Naive B cell (primary cell): ENCODE measurements at regions not wholly inside any gene's neighbourhood (a gene's known extent, or its start where the extent isn't known, plus 50 kb on each side); places are given as distances from the start of the nearest gene placed in this dataset.

Experiments
- ATAC-seq, 2 donors: fragments of 150-1000 bp; cut with Tn5 transposase; 2 replicates each; pipeline ENCODE4 v1.10.0; 2021; ENCODE audit warnings: low read depth in 2 of 2, mild to moderate bottlenecking in 2 of 2, moderate library complexity in 2 of 2
- DNase-seq: peaks from one replicate; pipeline ENCODE4 v3.0.0; 2022
- H3K27ac Mint-ChIP-seq, 6 donors: one replicate each; pipeline ENCODE4 v1.8.0; 2020 to 2022; ENCODE audit warnings: mild to moderate bottlenecking in 6 of 6, mixed read lengths in 6 of 6, moderate library complexity in 5 of 6, inconsistent platforms in 2 of 6
- H3K27me3 Mint-ChIP-seq, 3 donors: one replicate each; pipeline ENCODE4 v1.8.0; 2021 to 2022; ENCODE audit warnings: mixed read lengths in 3 of 3, mild to moderate bottlenecking in 1 of 3
- H3K36me3 Mint-ChIP-seq, 2 donors: one replicate each; pipeline ENCODE4 v1.8.0; 2020 to 2022; ENCODE audit warnings: mixed read lengths in 2 of 2, inconsistent platforms in 1 of 2, mild to moderate bottlenecking in 1 of 2
- H3K4me1 Mint-ChIP-seq, 3 donors: one replicate each; pipeline ENCODE4 v1.8.0; 2020 to 2022; ENCODE audit warnings: mixed read lengths in 3 of 3, inconsistent platforms in 1 of 3, mild to moderate bottlenecking in 1 of 3, moderate library complexity in 1 of 3
- H3K4me3 Mint-ChIP-seq, 8 donors: one replicate each; pipeline ENCODE4 v1.8.0; 2020 to 2022; ENCODE audit warnings: mild to moderate bottlenecking in 8 of 8, mixed read lengths in 8 of 8, moderate library complexity in 8 of 8, inconsistent platforms in 2 of 8
- H3K9me3 Mint-ChIP-seq, 7 donors: one replicate each; pipeline ENCODE4 v1.8.0; 2020 to 2022; ENCODE audit warnings: mixed read lengths in 7 of 7, mild to moderate bottlenecking in 5 of 7, inconsistent platforms in 2 of 7, moderate library complexity in 1 of 7

DNA sequence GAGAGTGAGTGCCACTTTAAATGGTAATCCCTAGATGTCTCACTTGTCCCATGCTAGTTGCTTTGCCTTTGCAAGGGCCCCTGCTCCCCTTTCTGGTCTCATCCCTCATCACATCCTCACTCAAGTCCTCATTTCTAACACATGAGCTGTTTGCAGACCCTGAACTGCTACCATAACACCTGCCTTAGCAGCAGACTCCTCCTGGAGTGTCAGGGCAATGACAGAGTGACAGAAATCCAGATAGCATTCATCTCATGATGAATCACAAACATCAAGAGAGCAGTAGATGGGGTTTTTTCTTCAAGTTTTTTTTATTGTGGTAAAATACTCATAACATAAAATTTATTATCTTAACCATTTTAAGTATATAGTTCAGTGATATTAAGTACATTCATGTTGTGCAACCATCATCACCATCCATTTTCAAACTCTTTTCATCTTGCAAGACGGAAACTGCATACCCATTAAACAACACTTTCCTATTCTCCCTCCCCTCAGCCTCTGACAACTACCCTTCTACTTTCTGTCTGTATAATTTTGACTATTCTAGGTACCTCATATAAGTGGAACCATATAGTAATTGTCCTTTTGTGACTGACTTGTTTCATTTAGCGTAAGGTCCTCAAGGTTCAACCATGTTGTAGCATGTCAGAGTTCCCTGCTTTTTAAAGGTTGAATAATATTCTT lies 133.2 kb upstream of the RPS6KA3 start:
- Mint-ChIP-seq H3K27ac (no peak overlapping the region), H3K36me3 (no peaks in the 10 kb centered on the region), H3K27me3 (peaks cover 0 to 9% (median 0%) of the 10 kb centered on the region in 3 donors), H3K9me3 (peaks cover 0 to 6% (median 0%) of the 10 kb centered on the region in 7 donors), H3K4me1 (peaks cover 6 to 8% (median 6%) of the 10 kb centered on the region in 3 donors), H3K4me3 (no peak overlapping the region)
- no peak for DNase-seq
- ATAC-seq, result no peak

- peaks cover 0 to 9% (median 0%) of the 10 kb centered on the region in 3 donors for H3K27me3 Mint-ChIP-seq
- H3K27ac Mint-ChIP-seq, result peak overlapping the region in 1 of 6 donors; percentile 69
- peaks cover 6 to 11% (median 7%) of the 10 kb centered on the region in 3 donors for H3K4me1 Mint-ChIP-seq
- no peak overlapping the region for H3K4me3 Mint-ChIP-seq
- H3K9me3 Mint-ChIP-seq, result peaks cover 0 to 6% (median 0%) of the 10 kb centered on the region in 7 donors
- no peaks in the 10 kb centered on the region for H3K36me3 Mint-ChIP-seq
- DNase-seq, result no peak
- no peak for ATAC-seq
These were observed 130.9 kb upstream of the RPS6KA3 start for GRCh38 chrX:20397587-20397986.

- Mint-ChIP-seq H3K27ac (peak overlapping the region in 2 of 6 donors; percentile 63 to 85), H3K4me1 (peaks cover 6 to 11% (median 7%) of the 10 kb centered on the region in 3 donors), H3K36me3 (no peaks in the 10 kb centered on the region), H3K4me3 (peak overlapping the region in 1 of 8 donors; percentile 50), H3K27me3 (peaks cover 0 to 8% (median 0%) of the 10 kb centered on the region in 3 donors), H3K9me3 (peaks cover 0 to 6% (median 0%) of the 10 kb centered on the region in 7 donors)
- ATAC-seq (no peak), DNase-seq (no peak)
These were observed 127.7 kb upstream of the RPS6KA3 start for GRCh38 chrX:20394451-20394850.

DNA sequence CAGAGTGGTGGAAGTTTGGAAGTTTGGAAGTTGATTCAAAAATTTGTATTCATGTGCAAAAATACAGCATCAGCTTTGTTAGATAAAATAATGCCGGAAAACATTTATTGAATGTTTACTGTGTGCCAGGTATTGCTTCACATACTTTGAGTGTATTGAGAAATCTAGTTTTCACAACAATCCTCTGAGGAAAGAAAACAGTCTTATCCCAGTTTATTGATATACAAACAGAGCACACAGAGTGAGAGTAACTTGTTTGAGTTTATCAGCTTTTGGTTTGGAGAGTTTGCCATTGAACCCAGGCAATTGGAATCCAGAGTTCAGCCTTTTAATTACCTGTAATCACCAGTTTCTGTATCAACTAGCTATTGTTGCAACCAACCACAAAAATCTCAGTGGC lies 127.2 kb upstream of the RPS6KA3 start:
- H3K9me3 Mint-ChIP-seq, result peaks cover 0 to 6% (median 0%) of the 10 kb centered on the region in 7 donors
- peaks cover 6 to 11% (median 7%) of the 10 kb centered on the region in 3 donors for H3K4me1 Mint-ChIP-seq
- no peak for DNase-seq
- ATAC-seq, result no peak
- H3K27me3 Mint-ChIP-seq, result peaks cover 0 to 3% (median 0%) of the 10 kb centered on the region in 3 donors
- peak overlapping the region in 1 of 6 donors; percentile 63 for H3K27ac Mint-ChIP-seq
- H3K4me3 Mint-ChIP-seq, result no peak overlapping the region
- H3K36me3 Mint-ChIP-seq, result no peaks in the 10 kb centered on the region

DNA sequence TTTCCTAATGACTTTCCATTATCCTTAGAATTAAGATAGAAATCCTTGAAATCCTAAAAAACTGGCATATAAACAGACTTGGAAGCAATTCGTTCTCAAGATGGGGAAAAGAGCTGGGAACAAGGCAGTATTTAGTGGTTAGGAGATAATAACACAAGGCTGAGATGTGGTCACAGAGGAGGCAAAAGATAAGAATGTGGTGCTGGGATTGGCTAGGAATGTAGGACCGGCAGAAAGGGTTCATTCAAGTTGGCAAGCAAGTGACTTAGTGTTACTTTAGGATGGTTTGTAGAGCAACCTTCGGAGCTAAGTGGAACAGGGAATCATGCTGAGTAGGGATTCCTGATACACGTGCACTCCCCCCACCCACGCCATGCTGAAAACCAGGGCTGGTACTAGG lies 121.9 kb upstream of the RPS6KA3 start:
- ATAC-seq (no peak), DNase-seq (no peak)
- H3K36me3 Mint-ChIP-seq, result no peaks in the 10 kb centered on the region
- no peaks in the 10 kb centered on the region for H3K27me3 Mint-ChIP-seq
- H3K27ac Mint-ChIP-seq, result no peak overlapping the region
- peaks cover 0 to 3% (median 0%) of the 10 kb centered on the region in 7 donors for H3K9me3 Mint-ChIP-seq
- H3K4me3 Mint-ChIP-seq, result no peak overlapping the region
- no peaks in the 10 kb centered on the region for H3K4me1 Mint-ChIP-seq

- H3K27ac Mint-ChIP-seq, result no peak overlapping the region
- peaks cover 0 to 20% (median 0%) of the 10 kb centered on the region in 3 donors for H3K27me3 Mint-ChIP-seq
- no peaks in the 10 kb centered on the region for H3K4me1 Mint-ChIP-seq
- no peak overlapping the region for H3K4me3 Mint-ChIP-seq
- no peak for DNase-seq
- H3K9me3 Mint-ChIP-seq, result peaks cover 0 to 4% (median 0%) of the 10 kb centered on the region in 7 donors
- ATAC-seq, result no peak
- no peaks in the 10 kb centered on the region for H3K36me3 Mint-ChIP-seq
These were observed 116.8 kb upstream of the RPS6KA3 start for GRCh38 chrX:20383477-20383876.

GRCh38 chrX:20382518-20383297 lies 116.0 kb upstream of the RPS6KA3 start:
- no peak for DNase-seq
- no peaks in the 10 kb centered on the region for H3K36me3 Mint-ChIP-seq

GRCh38 chrX:20382082-20382481 lies 115.4 kb upstream of the RPS6KA3 start:
- ATAC-seq (no peak), DNase-seq (no peak)
- Mint-ChIP-seq H3K36me3 (no peaks in the 10 kb centered on the region), H3K27ac (peak overlapping the region in 1 of 6 donors; percentile 74), H3K27me3 (peaks cover 0 to 20% (median 0%) of the 10 kb centered on the region in 3 donors), H3K4me1 (no peaks in the 10 kb centered on the region), H3K9me3 (peaks cover 0 to 4% (median 0%) of the 10 kb centered on the region in 7 donors), H3K4me3 (no peak overlapping the region)

More at GRCh38 chrX:20382518-20383297, 116.0 kb upstream of the RPS6KA3 start:
- Mint-ChIP-seq H3K4me3 (no peak overlapping the region), H3K27me3 (peaks cover 0 to 20% (median 0%) of the 10 kb centered on the region in 3 donors), H3K4me1 (no peaks in the 10 kb centered on the region), H3K27ac (peak overlapping the region in 2 of 6 donors; percentile 66 to 74), H3K9me3 (peaks cover 0 to 4% (median 0%) of the 10 kb centered on the region in 7 donors)
- no peak for ATAC-seq

DNA sequence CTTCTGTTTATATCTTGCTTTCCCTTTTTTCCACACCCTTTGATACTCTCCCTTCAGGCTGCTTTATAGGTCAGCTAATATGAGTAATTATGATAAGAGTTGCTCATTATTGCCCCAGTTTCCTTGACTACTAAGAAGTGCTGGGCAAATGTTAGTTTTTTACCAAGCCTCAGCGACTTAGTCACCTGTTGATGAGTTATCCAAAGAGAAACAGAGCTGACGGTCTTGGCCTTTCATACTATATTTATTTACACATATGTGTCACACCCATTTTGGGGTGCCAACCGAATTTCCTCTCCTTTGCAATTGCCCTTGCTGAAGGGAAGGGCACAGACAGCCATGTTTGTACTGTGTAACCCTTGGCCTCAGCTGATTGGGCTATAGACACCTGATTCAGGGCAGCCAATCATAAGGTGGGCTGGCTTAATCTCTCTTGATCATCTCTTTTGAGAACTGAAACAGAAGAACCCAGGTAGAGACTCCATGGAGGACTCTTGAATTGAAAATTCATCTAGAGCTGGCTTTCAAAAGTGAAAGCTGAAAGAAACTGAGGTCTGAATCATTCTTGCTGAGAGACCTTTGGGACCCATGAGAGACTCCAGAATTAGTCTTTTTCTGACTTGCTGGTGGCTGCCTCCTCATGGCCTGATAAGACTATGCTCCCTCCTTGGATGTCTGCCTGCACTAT lies 111.7 kb upstream of the RPS6KA3 start:
- peaks cover 0 to 20% (median 0%) of the 10 kb centered on the region in 3 donors for H3K27me3 Mint-ChIP-seq
- no peaks in the 10 kb centered on the region for H3K36me3 Mint-ChIP-seq
- H3K9me3 Mint-ChIP-seq, result peaks cover 0 to 4% (median 0%) of the 10 kb centered on the region in 7 donors
- ATAC-seq, result no peak
- DNase-seq, result no peak
- H3K4me1 Mint-ChIP-seq, result peaks cover 8 to 13% (median 9%) of the 10 kb centered on the region in 3 donors
- no peak overlapping the region for H3K27ac Mint-ChIP-seq
- no peak overlapping the region for H3K4me3 Mint-ChIP-seq

DNA sequence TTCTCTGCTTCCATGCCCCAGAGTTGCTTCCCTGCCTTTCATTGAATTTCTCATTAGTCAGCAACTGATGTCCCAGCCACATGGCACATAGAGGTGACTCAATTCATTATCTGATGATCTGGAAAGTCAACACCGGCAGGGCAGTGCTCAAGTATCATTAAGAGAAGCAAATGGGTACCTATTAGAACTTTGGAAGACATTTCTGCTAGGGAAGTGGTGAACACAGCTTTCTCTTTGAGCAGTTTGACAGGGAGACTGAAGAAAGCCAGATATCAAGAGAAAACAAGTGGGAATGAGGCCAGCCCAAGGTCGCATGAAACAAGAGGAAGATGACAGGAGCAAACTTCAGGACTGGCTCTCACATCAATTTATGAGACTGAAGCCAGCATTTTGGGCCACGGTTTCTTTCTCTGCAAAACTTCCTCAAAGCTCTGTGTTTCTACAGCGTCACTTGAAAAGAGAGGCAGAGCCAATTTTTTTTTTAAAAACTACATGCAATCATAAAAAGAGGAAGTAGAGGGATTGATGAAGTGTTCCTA lies 108.3 kb upstream of the RPS6KA3 start:
- H3K4me3 Mint-ChIP-seq, result peak overlapping the region; percentile 2 to 85 (median 54)

DNA sequence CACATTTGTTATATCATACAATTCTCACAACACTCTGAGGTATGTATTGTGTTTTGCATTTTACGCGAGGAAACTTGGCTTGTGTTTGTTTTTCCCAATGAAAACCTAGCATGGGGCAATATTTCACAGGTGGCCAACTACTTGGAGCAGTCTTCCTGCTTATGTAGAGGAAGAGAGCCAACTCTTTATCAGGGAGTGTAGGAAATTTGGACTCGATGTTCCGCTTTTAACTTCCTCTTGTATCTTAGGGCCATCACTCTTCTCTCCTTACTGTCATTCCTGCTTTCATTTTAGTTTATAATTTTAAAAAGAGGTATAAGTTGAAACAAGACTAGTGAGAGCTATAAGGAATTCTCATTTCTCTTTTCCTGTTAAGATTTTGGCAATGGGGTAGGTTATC lies 107.7 kb upstream of the RPS6KA3 start:
- H3K27me3 Mint-ChIP-seq, result peaks cover 0 to 2% (median 0%) of the 10 kb centered on the region in 3 donors
- H3K36me3 Mint-ChIP-seq, result no peaks in the 10 kb centered on the region
- ATAC-seq (no peak), DNase-seq (no peak)
- H3K9me3 Mint-ChIP-seq, result peaks cover 0 to 4% (median 0%) of the 10 kb centered on the region in 7 donors
- peak overlapping the region in 4 of 8 donors; percentile 7 to 85 (median 50) for H3K4me3 Mint-ChIP-seq
- peak overlapping the region in 5 of 6 donors; percentile 47 to 96 (median 94) for H3K27ac Mint-ChIP-seq
- H3K4me1 Mint-ChIP-seq, result peaks cover 15 to 22% (median 18%) of the 10 kb centered on the region in 3 donors

More for the DNA sequence above, 108.3 kb upstream of the RPS6KA3 start:
- no peaks in the 10 kb centered on the region for H3K36me3 Mint-ChIP-seq
- peak overlapping the region; percentile 67 to 96 (median 90) for H3K27ac Mint-ChIP-seq
- peaks cover 15 to 22% (median 18%) of the 10 kb centered on the region in 3 donors for H3K4me1 Mint-ChIP-seq
- peaks cover 0 to 4% (median 0%) of the 10 kb centered on the region in 7 donors for H3K9me3 Mint-ChIP-seq
- DNase-seq, result peak; percentile 63
- peaks cover 0 to 7% (median 0%) of the 10 kb centered on the region in 3 donors for H3K27me3 Mint-ChIP-seq
- peak; percentile 92 to 93 for ATAC-seq

GRCh38 chrX:20373063-20373462 lies 106.4 kb upstream of the RPS6KA3 start:
- ATAC-seq, result no peak
- H3K4me1 Mint-ChIP-seq, result peaks cover 15 to 22% (median 18%) of the 10 kb centered on the region in 3 donors
- peak overlapping the region in 2 of 6 donors; percentile 12 to 73 for H3K27ac Mint-ChIP-seq
- H3K36me3 Mint-ChIP-seq, result no peaks in the 10 kb centered on the region
- peaks cover 0 to 4% (median 0%) of the 10 kb centered on the region in 7 donors for H3K9me3 Mint-ChIP-seq
- H3K4me3 Mint-ChIP-seq, result peak overlapping the region in 1 of 8 donors; percentile 25
- no peaks in the 10 kb centered on the region for H3K27me3 Mint-ChIP-seq
- DNase-seq, result no peak
